ENCODE measurements at regions not wholly inside any gene's neighbourhood (a gene's known extent, or its start where the extent isn't known, plus 50 kb on each side); places are given as distances from the start of the nearest gene placed in this dataset.

DNA sequence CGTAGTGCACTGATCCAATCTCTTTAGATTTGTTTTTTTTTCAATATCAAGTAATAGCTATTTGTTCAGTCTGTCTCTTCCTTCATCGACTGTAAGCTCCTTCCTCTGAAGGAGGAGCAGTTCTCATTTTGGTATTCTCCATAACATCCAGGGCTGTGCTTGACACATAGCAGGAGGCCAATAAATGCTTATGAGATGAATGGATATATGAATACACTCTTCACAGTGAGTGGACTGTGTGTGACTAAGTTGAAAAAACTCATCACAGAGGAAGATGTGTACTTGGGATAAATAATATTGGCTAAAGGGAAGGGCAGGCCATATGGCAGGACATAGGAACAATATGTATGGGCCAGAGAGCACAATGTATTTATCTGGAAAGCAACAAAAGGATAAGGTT is 205.3 kb upstream of the PRICKLE1 start:
- 0% methylated on average over 2 of the region's 2 CpGs for WGBS (ENCODE audit: insufficient coverage, insufficient replicate concordance, low lambda C conversion rate, missing lambda C conversion rate)
- Histone ChIP-seq H3K4me1 (ENCODE audit: control insufficient read depth, insufficient read depth, low read length) (no peaks in the 10 kb centered on the region), H3K27ac (ENCODE audit: control insufficient read depth, insufficient read depth) (no peak overlapping the region), H3K27me3 (replicated peaks in 1 of 2; ENCODE audit: control insufficient read depth in 2 of 2, insufficient read depth in 2 of 2, low read length in 1 of 2) (no peaks in the 10 kb centered on the region; a peak in 1 of 4 replicates), H3K9ac (ENCODE audit: control insufficient read depth, insufficient read depth, low read length) (no peak overlapping the region), H3K4me3 (no peak overlapping the region), H3K4me2 (ENCODE audit: control insufficient read depth, insufficient read depth) (no peak overlapping the region), H2AFZ (ENCODE audit: control insufficient read depth, low read depth, low read length) (no peak overlapping the region), H4K20me1 (ENCODE audit: control insufficient read depth, insufficient read depth) (no peaks in the 10 kb centered on the region), H3K9me3 (replicated peaks; ENCODE audit: control insufficient read depth, insufficient read depth, low read length) (no peaks in the 10 kb centered on the region), H3K36me3 (ENCODE audit: control insufficient read depth in 2 of 2, insufficient read depth in 2 of 2, low read length in 1 of 2) (no peaks in the 10 kb centered on the region), H3K79me2 (ENCODE audit: control insufficient read depth, insufficient read depth, low read length) (no peaks in the 10 kb centered on the region)
- intact Hi-C loops (cut with micrococcal nuclease; ENCODE audit: unreplicated experiment) (no loop called here), in situ Hi-C loops (cut with MboI) (no loop called here)
- DNase-seq (ENCODE audit: low read depth, low spot score) (no peak), FAIRE-seq (no peak), ATAC-seq (no peak)
- ChIA-PET POLR2A (no interaction called here), CTCF (no interaction called here), RAD21 (ENCODE audit: unreplicated experiment) (no interaction called here), SMC1A (ENCODE audit: uncharacterized antibody, unreplicated experiment) (interaction anchor here (0.7 kb wide), 1 partner anchor 835 kb away, joined by 3 read pairs; no protein-coding TSS in a partner anchor)
- TF ChIP-seq RAD21 (IDR thresholded peaks at IDR 0.05; ENCODE audit: insufficient read depth, low read depth, low read length) = no peak
- no peak for TF ChIP-seq TCF12 (IDR thresholded peaks at IDR 0.05; ENCODE audit: low read depth, low read length)
- TF ChIP-seq TBL1XR1 (IDR thresholded peaks at IDR 0.05; ENCODE audit: low read depth, low read length) = no peak
- TF ChIP-seq ZNF622 (IDR thresholded peaks at IDR 0.05) = no peak
- no peak for TF ChIP-seq RAD51 (IDR thresholded peaks at IDR 0.05)
- no peak for TF ChIP-seq ASH2L (IDR thresholded peaks at IDR 0.05; ENCODE audit: borderline replicate concordance, low read depth)
- TF ChIP-seq TCF3 (IDR thresholded peaks at IDR 0.05; ENCODE audit: borderline replicate concordance, insufficient read depth, low read depth, low read length) = no peak
- TF ChIP-seq JUND (IDR thresholded peaks at IDR 0.05; ENCODE audit: low read depth, low read length) = no peak
- TF ChIP-seq KLF5 (IDR thresholded peaks at IDR 0.05; ENCODE audit: partially characterized antibody) = no peak
- TF ChIP-seq, protein P1, sequence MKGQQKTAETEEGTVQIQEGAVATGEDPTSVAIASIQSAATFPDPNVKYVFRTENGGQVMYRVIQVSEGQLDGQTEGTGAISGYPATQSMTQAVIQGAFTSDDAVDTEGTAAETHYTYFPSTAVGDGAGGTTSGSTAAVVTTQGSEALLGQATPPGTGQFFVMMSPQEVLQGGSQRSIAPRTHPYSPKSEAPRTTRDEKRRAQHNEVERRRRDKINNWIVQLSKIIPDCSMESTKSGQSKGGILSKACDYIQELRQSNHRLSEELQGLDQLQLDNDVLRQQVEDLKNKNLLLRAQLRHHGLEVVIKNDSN (IDR thresholded peaks at IDR 0.05; ENCODE audit: borderline replicate concordance, extremely low read length, insufficient read depth, low read depth, low read length) = no peak
- no peak for TF ChIP-seq YY1 (IDR thresholded peaks at IDR 0.05; ENCODE audit: low read depth, low read length)
- TF ChIP-seq, protein P2, sequence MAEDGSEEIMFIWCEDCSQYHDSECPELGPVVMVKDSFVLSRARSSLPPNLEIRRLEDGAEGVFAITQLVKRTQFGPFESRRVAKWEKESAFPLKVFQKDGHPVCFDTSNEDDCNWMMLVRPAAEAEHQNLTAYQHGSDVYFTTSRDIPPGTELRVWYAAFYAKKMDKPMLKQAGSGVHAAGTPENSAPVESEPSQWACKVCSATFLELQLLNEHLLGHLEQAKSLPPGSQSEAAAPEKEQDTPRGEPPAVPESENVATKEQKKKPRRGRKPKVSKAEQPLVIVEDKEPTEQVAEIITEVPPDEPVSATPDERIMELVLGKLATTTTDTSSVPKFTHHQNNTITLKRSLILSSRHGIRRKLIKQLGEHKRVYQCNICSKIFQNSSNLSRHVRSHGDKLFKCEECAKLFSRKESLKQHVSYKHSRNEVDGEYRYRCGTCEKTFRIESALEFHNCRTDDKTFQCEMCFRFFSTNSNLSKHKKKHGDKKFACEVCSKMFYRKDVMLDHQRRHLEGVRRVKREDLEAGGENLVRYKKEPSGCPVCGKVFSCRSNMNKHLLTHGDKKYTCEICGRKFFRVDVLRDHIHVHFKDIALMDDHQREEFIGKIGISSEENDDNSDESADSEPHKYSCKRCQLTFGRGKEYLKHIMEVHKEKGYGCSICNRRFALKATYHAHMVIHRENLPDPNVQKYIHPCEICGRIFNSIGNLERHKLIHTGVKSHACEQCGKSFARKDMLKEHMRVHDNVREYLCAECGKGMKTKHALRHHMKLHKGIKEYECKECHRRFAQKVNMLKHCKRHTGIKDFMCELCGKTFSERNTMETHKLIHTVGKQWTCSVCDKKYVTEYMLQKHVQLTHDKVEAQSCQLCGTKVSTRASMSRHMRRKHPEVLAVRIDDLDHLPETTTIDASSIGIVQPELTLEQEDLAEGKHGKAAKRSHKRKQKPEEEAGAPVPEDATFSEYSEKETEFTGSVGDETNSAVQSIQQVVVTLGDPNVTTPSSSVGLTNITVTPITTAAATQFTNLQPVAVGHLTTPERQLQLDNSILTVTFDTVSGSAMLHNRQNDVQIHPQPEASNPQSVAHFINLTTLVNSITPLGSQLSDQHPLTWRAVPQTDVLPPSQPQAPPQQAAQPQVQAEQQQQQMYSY (CRISPR knock-in tag; IDR thresholded peaks at IDR 0.05) = no peak
- TF ChIP-seq NR2C2 (IDR thresholded peaks at IDR 0.05; ENCODE audit: borderline replicate concordance, control insufficient read depth, insufficient read length, low read depth) = no peak
- TF ChIP-seq, protein P3, sequence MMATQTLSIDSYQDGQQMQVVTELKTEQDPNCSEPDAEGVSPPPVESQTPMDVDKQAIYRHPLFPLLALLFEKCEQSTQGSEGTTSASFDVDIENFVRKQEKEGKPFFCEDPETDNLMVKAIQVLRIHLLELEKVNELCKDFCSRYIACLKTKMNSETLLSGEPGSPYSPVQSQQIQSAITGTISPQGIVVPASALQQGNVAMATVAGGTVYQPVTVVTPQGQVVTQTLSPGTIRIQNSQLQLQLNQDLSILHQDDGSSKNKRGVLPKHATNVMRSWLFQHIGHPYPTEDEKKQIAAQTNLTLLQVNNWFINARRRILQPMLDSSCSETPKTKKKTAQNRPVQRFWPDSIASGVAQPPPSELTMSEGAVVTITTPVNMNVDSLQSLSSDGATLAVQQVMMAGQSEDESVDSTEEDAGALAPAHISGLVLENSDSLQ (IDR thresholded peaks at IDR 0.05) = no peak
- TF ChIP-seq, protein P4, sequence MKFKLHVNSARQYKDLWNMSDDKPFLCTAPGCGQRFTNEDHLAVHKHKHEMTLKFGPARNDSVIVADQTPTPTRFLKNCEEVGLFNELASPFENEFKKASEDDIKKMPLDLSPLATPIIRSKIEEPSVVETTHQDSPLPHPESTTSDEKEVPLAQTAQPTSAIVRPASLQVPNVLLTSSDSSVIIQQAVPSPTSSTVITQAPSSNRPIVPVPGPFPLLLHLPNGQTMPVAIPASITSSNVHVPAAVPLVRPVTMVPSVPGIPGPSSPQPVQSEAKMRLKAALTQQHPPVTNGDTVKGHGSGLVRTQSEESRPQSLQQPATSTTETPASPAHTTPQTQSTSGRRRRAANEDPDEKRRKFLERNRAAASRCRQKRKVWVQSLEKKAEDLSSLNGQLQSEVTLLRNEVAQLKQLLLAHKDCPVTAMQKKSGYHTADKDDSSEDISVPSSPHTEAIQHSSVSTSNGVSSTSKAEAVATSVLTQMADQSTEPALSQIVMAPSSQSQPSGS (IDR thresholded peaks at IDR 0.05; ENCODE audit: low read length) = no peak
- no peak for TF ChIP-seq IRF4 (IDR thresholded peaks at IDR 0.05; ENCODE audit: low read depth, low read length)
- BruUV-seq (replicated peaks) = no TSS peak

Measured in GM12878 (cell line).